Mesodermal cell (in vitro differentiated cells): ENCODE measurements at regions not wholly inside any gene's neighbourhood (a gene's known extent, or its start where the extent isn't known, plus 50 kb on each side); places are given as distances from the start of the nearest gene placed in this dataset.

Experiments used
- H3K27ac ChIP-seq: 2 replicates; pipeline ENCODE4 v1.7.0; 2013; ENCODE audit warnings: mild to moderate bottlenecking, low read depth, low read length, moderate library complexity; ENCODE audit not compliant: severe bottlenecking
- H3K36me3 ChIP-seq: 2 replicates; pipeline ENCODE4 v1.7.1; 2013; ENCODE audit warnings: mild to moderate bottlenecking, low read length, moderate library complexity; ENCODE audit not compliant: control insufficient read depth, insufficient read depth
- H3K4me1 ChIP-seq: one replicate; pipeline ENCODE4 v1.7.1; 2013; ENCODE audit warnings: mild to moderate bottlenecking, low read length; ENCODE audit not compliant: insufficient read depth, control insufficient read depth, poor library complexity, severe bottlenecking
- H3K4me3 ChIP-seq: 2 replicates; pipeline ENCODE4 v1.7.0; 2013; ENCODE audit warnings: low read length, control low read depth, mild to moderate bottlenecking; ENCODE audit not compliant: insufficient read depth, poor library complexity, severe bottlenecking; ENCODE audit errors: extremely low read depth
- H3K9me3 ChIP-seq: 2 replicates; pipeline ENCODE4 v1.7.1; 2013; ENCODE audit warnings: mild to moderate bottlenecking, low read length, moderate library complexity; ENCODE audit not compliant: control insufficient read depth
- WGBS, 2 experiments: methylation state at CpG; one replicate each; pipeline ENCODE4 v1.1.5; 2013; ENCODE audit warnings: missing lambda C conversion rate in 2 of 2; ENCODE audit not compliant: insufficient coverage in 2 of 2; 5-methylcytosine and 5-hydroxymethylcytosine counted together

DNA sequence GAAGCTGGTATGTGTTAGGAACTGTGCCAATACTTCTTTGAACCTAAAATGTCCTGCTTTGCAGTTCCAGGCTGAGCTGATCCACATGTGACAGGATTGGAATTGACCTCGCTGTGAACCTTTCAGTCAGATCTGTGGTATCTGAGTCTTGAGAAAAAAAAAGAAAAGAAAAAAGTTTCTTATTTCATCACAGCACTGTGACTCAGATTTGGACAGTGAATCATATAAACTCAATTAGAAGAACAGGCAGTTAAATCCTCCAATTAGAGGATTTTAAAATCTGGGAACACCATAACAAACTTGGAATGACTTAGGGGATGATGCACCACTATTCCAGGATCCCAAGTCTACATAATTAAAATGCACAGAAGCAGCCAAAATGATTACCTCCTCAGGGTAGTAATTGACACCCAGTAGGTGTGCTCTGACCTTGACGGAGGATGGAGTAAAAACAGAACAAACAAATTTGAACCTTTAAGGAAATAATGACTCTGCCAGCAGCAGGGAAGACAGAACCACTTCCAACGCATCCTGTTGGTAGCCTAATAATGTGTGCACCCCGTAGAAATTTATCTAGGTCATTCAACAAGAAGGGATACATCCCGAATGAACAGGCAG, 57.8 kb upstream of the RAI14 start:
- Histone ChIP-seq H3K27ac (no peak overlapping the region), H3K4me1 (peaks cover 22% of the 10 kb centered on the region), H3K4me3 (no peak overlapping the region), H3K9me3 (no peaks in the 10 kb centered on the region), H3K36me3 (no peaks in the 10 kb centered on the region)
- 90 to 91% methylated on average over 3 to 4 of the region's 5 CpGs for whole genome bisulfite sequencing, 2 experiments

- H3K4me3 ChIP-seq: no peak overlapping the region
- no peaks in the 10 kb centered on the region for H3K9me3 ChIP-seq
- WGBS, 2 experiments: 67 to 100% methylated on average over 1 to 2 of the region's 4 CpGs
- H3K27ac ChIP-seq: no peak overlapping the region
- peaks cover 22% of the 10 kb centered on the region for H3K4me1 ChIP-seq
- no peaks in the 10 kb centered on the region for H3K36me3 ChIP-seq
Measured at GRCh38 chr5:34599471-34600117, 56.5 kb upstream of the RAI14 start.

GRCh38 chr5:34600118-34600493, 56.0 kb upstream of the RAI14 start:
- no peaks in the 10 kb centered on the region for H3K36me3 ChIP-seq
- peaks cover 22% of the 10 kb centered on the region for H3K4me1 ChIP-seq
- H3K9me3 ChIP-seq: no peaks in the 10 kb centered on the region
- H3K27ac ChIP-seq: no peak overlapping the region
- no peak overlapping the region for H3K4me3 ChIP-seq
- WGBS, 2 experiments: 83% methylated on average over 1 of the region's 4 CpGs; no CpG with 5 or more reads in 1 of the 2 experiments

DNA sequence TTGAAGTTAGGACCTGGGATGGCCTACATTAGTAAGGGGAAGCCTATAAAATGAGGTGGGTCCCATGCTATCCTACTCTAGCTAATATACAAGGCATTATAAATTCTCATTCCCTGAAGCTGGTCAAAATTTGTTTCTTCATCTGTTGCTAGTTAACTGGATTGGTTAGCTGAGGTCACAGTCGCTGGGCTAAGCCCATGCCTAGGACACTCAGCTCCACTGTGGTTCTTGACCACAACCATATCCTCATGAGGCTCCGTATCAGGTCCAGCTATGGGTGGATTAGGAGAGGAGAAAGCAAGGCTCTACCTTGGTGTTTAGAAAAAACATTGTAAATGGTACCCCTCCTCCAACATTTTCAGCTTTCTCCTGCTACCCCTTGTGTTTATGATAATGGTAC, 52.8 kb upstream of the RAI14 start:
- Histone ChIP-seq H3K27ac (no peak overlapping the region), H3K4me3 (no peak overlapping the region), H3K36me3 (no peaks in the 10 kb centered on the region), H3K9me3 (no peaks in the 10 kb centered on the region), H3K4me1 (peaks cover 9% of the 10 kb centered on the region)
- WGBS, 2 experiments: 100% methylated on average over 1 of the region's 2 CpGs; no CpG with 5 or more reads in 1 of the 2 experiments

DNA sequence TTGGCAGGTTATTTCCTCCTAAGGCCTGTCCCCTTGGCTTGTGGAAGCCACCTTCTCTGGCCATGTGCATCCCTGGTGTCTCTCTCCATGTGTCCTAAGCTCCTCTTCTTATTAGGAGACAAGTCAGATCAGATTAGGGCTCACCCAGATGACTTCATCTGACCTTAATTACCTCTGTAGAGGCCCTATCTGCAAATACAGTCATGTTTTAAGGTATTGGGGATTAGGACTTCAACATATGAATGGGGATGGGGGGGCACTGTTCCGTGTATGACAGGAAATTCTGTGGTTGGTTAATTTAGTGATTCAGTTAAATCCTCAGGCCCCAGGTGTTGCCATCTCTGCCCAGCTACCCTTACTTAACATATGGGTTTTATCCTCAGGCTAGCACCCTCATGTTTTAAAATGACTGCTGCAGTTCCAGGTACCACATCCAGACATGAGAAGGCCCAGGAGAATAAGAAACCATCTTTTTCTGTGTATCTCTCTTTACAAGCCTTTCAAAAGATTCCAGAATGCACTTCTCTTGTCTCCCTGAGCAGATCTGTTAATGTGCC, 51.9 kb upstream of the RAI14 start:
- H3K36me3 ChIP-seq: no peaks in the 10 kb centered on the region
- no peak overlapping the region for H3K4me3 ChIP-seq
- no peak overlapping the region for H3K27ac ChIP-seq
- peaks cover 12% of the 10 kb centered on the region for H3K4me1 ChIP-seq
- no peaks in the 10 kb centered on the region for H3K9me3 ChIP-seq
- WGBS, 2 experiments: 80% methylated on average over 1 of the region's 1 CpG; no CpG with 5 or more reads in 1 of the 2 experiments

- Histone ChIP-seq H3K4me1 (peaks cover 25% of the 10 kb centered on the region), H3K36me3 (no peaks in the 10 kb centered on the region), H3K27ac (no peak overlapping the region), H3K9me3 (no peaks in the 10 kb centered on the region), H3K4me3 (no peak overlapping the region)
- 78 to 96% methylated on average over 2 to 3 of the region's 4 CpGs for WGBS, 2 experiments
Measured at GRCh38 chr5:34606101-34606500, 50.0 kb upstream of the RAI14 start.
